HEK293T (cell line): ENCODE measurements at regions not wholly inside any gene's neighbourhood (a gene's known extent, or its start where the extent isn't known, plus 50 kb on each side); places are given as distances from the start of the nearest gene placed in this dataset.

Experiments
- ARNT ChIP-seq: fragments of 450-650 bp; IDR thresholded peaks from 2 replicates; pipeline ENCODE4 v1.6.1; 2017; ENCODE audit warnings: mild to moderate bottlenecking
- BHLHE40 ChIP-seq: fragments of 450-650 bp; IDR thresholded peaks from 2 replicates; pipeline ENCODE4 v1.6.1; 2016; ENCODE audit warnings: mild to moderate bottlenecking, moderate library complexity, borderline replicate concordance
- ELF4 ChIP-seq: fragments of 450-650 bp; IDR thresholded peaks from 2 replicates; pipeline ENCODE4 v1.6.1; 2017; ENCODE audit warnings: antibody characterized with exemption
- FOXA1 ChIP-seq: fragments of 450-650 bp; IDR thresholded peaks from 2 replicates; pipeline ENCODE4 v1.6.1; 2016; ENCODE audit warnings: mild to moderate bottlenecking
- FOXM1 ChIP-seq: fragments of 450-650 bp; IDR thresholded peaks from 2 replicates; pipeline ENCODE4 v1.6.1; 2017; ENCODE audit warnings: mild to moderate bottlenecking, borderline replicate concordance
- NFRKB ChIP-seq: fragments of 450-650 bp; IDR thresholded peaks from 2 replicates; pipeline ENCODE4 v1.6.1; 2016; ENCODE audit warnings: mild to moderate bottlenecking, moderate library complexity
- SP1 ChIP-seq: fragments of 450-650 bp; IDR thresholded peaks from 2 replicates; pipeline ENCODE4 v1.6.1; 2017
- SUZ12 ChIP-seq: fragments of 450-650 bp; IDR thresholded peaks from 2 replicates; pipeline ENCODE4 v1.6.1; 2016; ENCODE audit warnings: mild to moderate bottlenecking
- TARDBP ChIP-seq: fragments of 450-650 bp; IDR thresholded peaks from 2 replicates; pipeline ENCODE4 v1.6.1; 2016

- TF ChIP-seq SUZ12 (no peak), FOXM1 (no peak), SP1 (no peak), FOXA1 (no peak), TARDBP (no peak), NFRKB (no peak), ELF4 (no peak), BHLHE40 (no peak), ARNT (no peak)
Observed at GRCh38 chrX:22746081-22746480, 253.7 kb upstream of the DDX53 start.
